ENCODE measurements at regions not wholly inside any gene's neighbourhood (a gene's known extent, or its start where the extent isn't known, plus 50 kb on each side); places are given as distances from the start of the nearest gene placed in this dataset.

- TF ChIP-seq EZH2phosphoT487 (IDR thresholded peaks at IDR 0.05; ENCODE audit: insufficient read depth, low read depth) (no peak), EZH2 (IDR thresholded peaks at IDR 0.05; ENCODE audit: insufficient read depth, poor library complexity, severe bottlenecking) (no peak)
Observed at GRCh38 chr14:30251017-30251416, 307.9 kb upstream of the G2E3 start.

Measured in GM23248 (cell line).